ENCODE measurements at regions not wholly inside any gene's neighbourhood (a gene's known extent, or its start where the extent isn't known, plus 50 kb on each side); places are given as distances from the start of the nearest gene placed in this dataset.

- DNase-seq (ENCODE audit: low spot score) = no peak
These were observed 215.1 kb downstream of the SOX4 start for GRCh38 chr6:21808551-21809242.

GRCh38 chr6:21811484-21811883, 217.9 kb downstream of the SOX4 start:
- DNase-seq (ENCODE audit: low spot score) = no peak

GRCh38 chr6:21816231-21816630, 222.7 kb downstream of the SOX4 start:
- no peak for DNase-seq (ENCODE audit: low spot score)

GRCh38 chr6:21820442-21820841, 226.9 kb downstream of the SOX4 start:
- no peak for DNase-seq (ENCODE audit: low spot score)

- no peak for DNase-seq (ENCODE audit: low spot score)
These were observed 229.8 kb downstream of the SOX4 start for GRCh38 chr6:21823371-21823770.

- no peak for DNase-seq (ENCODE audit: low spot score)
These were observed 231.1 kb downstream of the SOX4 start for GRCh38 chr6:21824431-21825177.

GRCh38 chr6:21826023-21826422, 232.5 kb downstream of the SOX4 start:
- no peak for DNase-seq (ENCODE audit: low spot score)

- DNase-seq (ENCODE audit: low spot score) = no peak
These were observed 233.4 kb downstream of the SOX4 start for GRCh38 chr6:21826904-21827303.

GRCh38 chr6:21827425-21828202, 234.1 kb downstream of the SOX4 start:
- no peak for DNase-seq (ENCODE audit: low spot score)

- no peak for DNase-seq (ENCODE audit: low spot score)
These were observed 235.2 kb downstream of the SOX4 start for GRCh38 chr6:21828704-21829103.

GRCh38 chr6:21829126-21829525, 235.6 kb downstream of the SOX4 start:
- no peak for DNase-seq (ENCODE audit: low spot score)

GRCh38 chr6:21831521-21832291, 238.2 kb downstream of the SOX4 start:
- no peak for DNase-seq (ENCODE audit: low spot score)

GRCh38 chr6:21836277-21836676, 242.7 kb downstream of the SOX4 start:
- no peak for DNase-seq (ENCODE audit: low spot score)

- DNase-seq (ENCODE audit: low spot score) = no peak
These were observed 243.3 kb downstream of the SOX4 start for GRCh38 chr6:21836772-21837425.

- DNase-seq (ENCODE audit: low spot score) = no peak
These were observed 246.9 kb downstream of the SOX4 start for GRCh38 chr6:21840428-21840827.

- no peak for DNase-seq (ENCODE audit: low spot score)
These were observed 249.5 kb downstream of the SOX4 start for GRCh38 chr6:21842875-21843645.

- DNase-seq (ENCODE audit: low spot score) = no peak
These were observed 250.8 kb downstream of the SOX4 start for GRCh38 chr6:21844120-21844917.

GRCh38 chr6:21845018-21845417, 251.5 kb downstream of the SOX4 start:
- no peak for DNase-seq (ENCODE audit: low spot score)

GRCh38 chr6:21845439-21846140, 252.0 kb downstream of the SOX4 start:
- no peak for DNase-seq (ENCODE audit: low spot score)

Measured in ureter (tissue), 1 donor.